GM18870 (cell line): ENCODE measurements at regions not wholly inside any gene's neighbourhood (a gene's known extent, or its start where the extent isn't known, plus 50 kb on each side); places are given as distances from the start of the nearest gene placed in this dataset.
"Not testable (repeated sequence)": the region's sequence is repeated elsewhere in the genome, so short reads cannot be mapped to it uniquely, and the experiment has no call there.

Source experiments
- ATAC-seq: cut with Tn5 transposase; IDR thresholded peaks from one replicate; pipeline ENCODE4 v1.9.1; 2021; ENCODE audit warnings: moderate library complexity; ENCODE audit not compliant: unreplicated experiment

- ATAC-seq: no peak
Observed at GRCh38 chr1:192418552-192419285, 101.9 kb downstream of the RGS21 start.

DNA sequence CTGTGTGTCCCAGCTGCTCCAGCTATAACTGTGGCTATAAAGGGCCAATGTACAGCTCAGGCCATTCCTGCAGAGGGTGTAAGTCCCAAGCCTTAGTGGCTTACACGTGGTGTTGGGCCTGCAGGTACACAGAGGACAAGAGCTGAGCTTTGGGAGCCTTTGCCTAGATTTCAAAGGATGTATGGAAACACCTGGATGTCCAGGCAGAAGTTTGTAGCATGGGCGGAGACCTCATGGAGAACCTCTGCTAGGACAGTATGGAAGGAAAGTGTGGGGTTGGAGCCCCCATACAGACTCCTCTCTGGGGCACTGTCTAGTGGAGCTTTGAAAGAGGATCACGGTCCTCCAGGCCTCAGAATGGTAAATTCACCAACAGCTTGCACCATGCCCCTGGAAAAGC, 113.9 kb downstream of the RGS21 start:
- no peak for ATAC-seq

GRCh38 chr1:192435704-192436103, 118.9 kb downstream of the RGS21 start:
- no peak for ATAC-seq

DNA sequence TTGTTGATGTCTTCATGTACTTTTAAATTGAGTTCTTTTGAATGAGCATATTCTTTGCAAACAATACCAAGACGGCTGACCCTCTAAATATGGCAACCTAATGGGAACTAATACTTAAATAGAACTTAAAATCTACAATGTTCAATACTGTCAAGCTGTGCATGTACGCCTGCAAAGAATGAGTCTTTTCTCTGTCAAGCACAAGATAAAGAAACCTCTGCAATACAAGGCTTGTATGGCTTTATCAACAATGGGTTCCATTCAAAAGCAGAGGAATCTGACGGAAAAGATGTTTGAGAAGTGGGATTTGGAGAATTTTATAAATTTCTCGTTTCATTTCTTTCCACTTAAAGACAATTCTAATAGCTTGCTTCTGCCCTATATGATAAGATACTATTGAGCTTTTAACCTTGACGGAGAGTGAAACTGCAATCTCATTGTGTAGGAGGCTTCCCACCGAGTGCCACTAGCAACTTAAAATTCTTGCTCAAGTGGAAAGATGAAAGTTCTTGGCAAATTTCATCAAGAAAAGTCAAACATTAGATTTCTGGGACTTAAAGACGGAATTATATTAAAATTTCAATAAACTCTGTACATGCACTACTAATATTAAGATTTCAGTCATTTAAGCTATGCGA, 119.8 kb downstream of the RGS21 start:
- ATAC-seq: no peak

DNA sequence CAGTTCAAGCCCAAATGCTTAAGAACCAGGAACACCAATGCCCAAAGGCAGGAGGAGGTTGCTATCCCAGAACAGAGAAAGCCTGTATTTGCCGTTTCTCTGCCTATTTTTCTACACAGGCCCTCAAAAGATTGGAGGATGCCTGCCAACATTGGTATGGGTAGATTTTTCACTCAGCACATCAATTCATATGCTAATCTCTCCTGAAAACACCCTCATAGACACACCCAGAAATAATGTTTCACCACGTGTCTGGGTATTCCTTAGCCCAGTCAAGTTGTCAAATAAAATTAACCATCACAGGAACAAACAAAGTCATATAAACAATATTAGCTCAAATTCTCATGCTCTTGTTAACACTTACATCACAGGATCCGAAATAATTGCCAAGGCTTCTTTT, 121.9 kb downstream of the RGS21 start:
- no peak for ATAC-seq

DNA sequence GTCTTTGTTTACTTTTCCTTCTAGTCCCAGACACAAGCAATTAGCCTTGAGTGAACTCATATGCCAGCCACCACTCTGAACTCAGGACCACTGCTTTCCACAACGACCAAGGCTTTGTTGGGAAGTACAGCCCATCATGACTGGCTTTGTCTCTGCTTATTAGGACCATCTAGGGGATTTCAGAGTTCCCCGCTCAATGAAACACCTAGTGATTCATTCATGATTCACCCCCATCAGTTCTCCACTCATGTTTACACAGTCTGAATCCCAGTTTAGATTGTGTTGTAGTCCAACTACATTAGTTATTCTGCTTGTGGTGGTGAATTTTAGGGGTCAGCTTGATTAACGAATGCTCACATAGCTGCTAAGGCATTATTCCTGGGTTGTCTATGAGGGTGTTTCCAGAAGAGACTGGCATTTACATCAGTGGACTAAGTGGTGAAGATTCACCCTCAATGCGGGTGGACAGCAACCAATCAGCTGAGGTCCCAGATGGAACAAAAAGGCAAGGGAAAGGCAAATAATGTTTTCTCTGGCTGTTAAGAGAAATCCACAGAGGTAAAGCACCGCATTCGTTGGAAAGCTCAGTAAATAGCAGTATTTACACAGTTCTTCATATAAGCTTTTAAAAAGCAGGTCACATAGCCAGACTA, 122.7 kb downstream of the RGS21 start:
- ATAC-seq: no peak

- no peak for ATAC-seq
Observed at GRCh38 chr1:192441492-192441891, 124.7 kb downstream of the RGS21 start.

- no peak for ATAC-seq
Observed at GRCh38 chr1:192442736-192443135, 125.9 kb downstream of the RGS21 start.

- no peak for ATAC-seq
Observed at GRCh38 chr1:192443616-192444015, 126.8 kb downstream of the RGS21 start.

GRCh38 chr1:192445241-192445640, 128.4 kb downstream of the RGS21 start:
- ATAC-seq: no peak

GRCh38 chr1:192445839-192446489, 129.2 kb downstream of the RGS21 start:
- ATAC-seq: peak; percentile 60

- no peak for ATAC-seq
Observed at GRCh38 chr1:192448026-192448578, 127.5 kb upstream of the RGS1 start.

DNA sequence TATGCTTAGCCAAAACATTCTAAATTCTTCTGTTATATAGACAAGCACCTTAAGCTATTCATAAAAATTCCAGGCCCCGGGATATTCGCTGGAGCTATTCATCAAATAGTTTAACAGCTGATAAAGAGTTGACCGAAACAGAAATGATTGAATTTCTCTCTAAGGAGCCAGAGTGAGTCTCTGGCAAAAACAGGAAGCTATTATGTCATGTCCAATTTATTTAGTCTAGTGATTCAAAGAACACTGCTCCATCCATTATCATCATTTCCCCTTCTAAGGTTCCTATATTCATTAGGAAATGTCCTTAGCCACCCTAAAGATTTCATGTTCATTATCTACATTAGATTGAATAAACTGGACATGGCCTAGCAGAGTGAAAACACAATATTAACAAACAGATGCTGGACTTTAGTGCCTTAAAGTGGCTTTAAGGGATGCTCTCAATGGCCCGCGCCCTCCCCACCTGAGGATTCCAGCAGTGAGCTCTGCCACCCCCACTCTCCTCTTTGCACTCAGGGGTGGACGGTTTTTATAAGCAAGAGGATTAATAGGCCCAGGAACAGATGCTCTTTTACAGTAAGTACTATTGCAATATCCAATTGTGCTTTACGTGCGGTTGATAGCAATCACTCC, 122.1 kb upstream of the RGS1 start:
- ATAC-seq: no peak

GRCh38 chr1:192459467-192459866, 116.1 kb upstream of the RGS1 start:
- no peak for ATAC-seq

DNA sequence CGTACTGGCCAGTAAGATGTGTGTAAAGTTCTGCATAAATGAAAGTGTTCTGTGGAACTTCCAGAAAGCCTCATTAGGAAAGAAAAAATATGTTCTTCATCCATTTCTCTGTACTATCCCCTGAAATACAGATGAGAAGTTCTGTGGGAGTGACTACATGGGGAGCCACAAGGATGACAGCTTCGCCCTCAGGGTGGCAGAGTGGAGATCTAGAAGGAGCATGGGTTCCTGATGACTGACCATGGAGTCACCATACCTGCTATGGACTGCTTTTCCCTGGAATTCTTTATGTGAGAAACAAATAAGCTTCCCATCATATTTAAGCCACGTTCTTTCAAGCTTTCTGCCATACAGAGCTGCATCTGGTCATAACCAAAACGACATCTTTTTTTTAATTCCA, 113.9 kb upstream of the RGS1 start:
- no peak for ATAC-seq

GRCh38 chr1:192462616-192463015, 113.0 kb upstream of the RGS1 start:
- no peak for ATAC-seq

GRCh38 chr1:192463661-192464060, 111.9 kb upstream of the RGS1 start:
- ATAC-seq: no peak

- not testable (repeated sequence) for ATAC-seq
Observed at GRCh38 chr1:192465221-192465620, 110.4 kb upstream of the RGS1 start.

GRCh38 chr1:192474080-192474683, 101.4 kb upstream of the RGS1 start:
- ATAC-seq: no peak

DNA sequence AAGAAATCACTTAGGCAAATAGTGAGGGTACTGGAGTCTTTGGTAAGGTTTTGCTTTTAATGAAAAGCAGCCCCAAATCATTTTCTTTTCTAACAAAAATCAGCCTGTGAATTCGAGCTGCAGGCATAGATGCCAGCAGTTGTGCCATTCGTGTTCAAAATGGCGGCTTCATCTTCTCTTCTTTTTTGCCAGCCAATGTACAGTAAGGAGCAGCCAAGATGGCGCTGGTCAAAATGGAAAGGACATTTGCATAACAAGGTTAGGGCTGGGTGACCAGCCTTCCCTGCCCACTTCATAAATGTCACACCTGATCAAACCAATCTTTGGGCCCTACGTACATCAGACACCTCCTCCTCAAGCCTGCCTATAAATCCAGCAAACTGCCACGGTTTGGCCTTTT, 100.2 kb upstream of the RGS1 start:
- no peak for ATAC-seq

- no peak for ATAC-seq
Observed at GRCh38 chr1:192475970-192476369, 99.6 kb upstream of the RGS1 start.
